ENCODE measurements at regions not wholly inside any gene's neighbourhood (a gene's known extent, or its start where the extent isn't known, plus 50 kb on each side); places are given as distances from the start of the nearest gene placed in this dataset.

- TF ChIP-seq CTCF (IDR thresholded peaks at IDR 0.05) (no peak), EZH2phosphoT487 (IDR thresholded peaks at IDR 0.05) (no peak)
These were observed 401.9 kb downstream of the THBS2 start for GRCh38 chr6:168851460-168852375.
